NCI-H526 (cell line): ENCODE measurements at regions not wholly inside any gene's neighbourhood (a gene's known extent, or its start where the extent isn't known, plus 50 kb on each side); places are given as distances from the start of the nearest gene placed in this dataset.

ENCODE experiments used
- DNase-seq, 2 experiments: peaks; one replicate each; lab custom pipeline; 2025; lab: John Stamatoyannopoulos, UW

DNA sequence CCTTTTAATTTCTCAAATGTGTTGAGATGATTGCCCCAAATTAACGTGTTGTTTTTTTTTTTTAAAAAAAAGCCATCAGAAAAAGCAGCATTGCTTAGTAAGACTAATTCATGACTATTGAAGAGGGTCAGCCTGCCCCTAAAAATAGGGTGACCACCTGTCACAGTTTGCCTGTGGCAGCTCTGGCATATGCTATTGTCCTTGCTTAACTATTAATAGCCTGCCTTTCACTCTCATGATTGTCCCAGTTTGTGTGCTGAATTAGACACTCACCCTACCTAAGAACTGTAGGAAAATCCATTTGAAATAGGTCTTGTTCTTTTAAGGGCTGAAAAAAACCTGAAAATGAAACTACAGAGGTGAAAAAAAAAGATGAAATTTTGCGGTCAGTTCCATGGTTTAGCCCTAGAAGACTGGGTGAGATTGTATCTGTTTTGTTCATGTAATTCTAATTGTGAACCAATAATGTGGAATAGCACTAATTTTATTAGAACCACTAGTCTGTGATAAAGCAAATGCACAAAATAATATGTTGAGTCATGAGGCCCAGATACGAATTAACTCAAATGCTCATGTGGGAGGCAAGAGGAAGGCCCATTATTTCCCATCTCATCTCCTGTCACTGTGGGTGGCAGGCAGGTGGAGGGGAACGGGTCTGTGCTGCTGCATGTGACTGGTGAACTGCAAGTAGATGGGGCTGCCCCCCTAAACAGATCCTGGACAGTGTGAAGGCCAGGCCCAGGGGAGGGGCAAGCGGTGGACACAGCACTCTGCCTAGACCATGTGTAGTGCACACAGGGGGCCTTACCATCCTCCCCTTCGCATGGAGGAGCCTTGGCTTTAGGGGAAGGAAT lies 265.4 kb upstream of the NFE2L3 start:
- DNase-seq, result peak in 1 of 2 experiments; percentile 50

DNA sequence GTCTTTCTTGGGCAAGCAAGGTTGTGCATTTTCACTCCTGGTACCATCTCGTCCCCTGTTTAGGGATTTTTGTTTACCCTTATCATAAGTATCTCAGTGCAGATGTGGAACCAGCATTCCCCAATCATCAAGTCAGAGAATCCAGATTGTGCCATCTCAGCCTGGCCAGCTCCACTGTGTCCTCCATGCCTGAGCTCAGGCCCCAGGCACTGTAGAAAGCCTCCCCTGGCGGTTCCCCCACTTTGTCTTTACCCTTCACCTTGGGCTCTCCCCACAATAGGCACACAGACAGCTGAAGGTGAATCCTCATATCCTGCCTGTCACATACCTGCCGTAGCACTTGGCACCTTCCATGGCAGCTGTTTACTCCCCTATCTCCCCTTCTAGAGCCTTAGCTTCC lies 264.7 kb upstream of the NFE2L3 start:
- DNase-seq, result no peak

- DNase-seq, result no peak
Observed at GRCh38 chr7:25887795-25888559, 264.0 kb upstream of the NFE2L3 start.

DNA sequence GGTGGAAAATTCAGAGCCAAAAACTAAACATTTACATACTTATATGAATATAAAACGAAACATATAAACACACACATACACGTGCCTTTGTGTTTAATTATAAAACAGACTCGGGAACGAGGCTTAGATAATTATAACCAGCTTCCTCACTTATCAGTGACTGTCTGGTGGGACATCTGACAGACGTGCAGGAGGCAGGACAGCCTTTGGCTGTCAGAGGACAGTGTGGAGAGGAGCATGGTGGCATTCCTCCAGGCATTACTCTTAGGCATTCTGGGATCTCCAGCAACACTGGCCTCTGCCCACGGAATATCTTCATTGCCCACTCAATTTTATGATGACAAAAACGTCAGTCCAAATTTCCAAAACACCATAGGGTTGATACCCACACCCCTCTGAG lies 262.2 kb upstream of the NFE2L3 start:
- peak; percentile 82 to 94 for DNase-seq

- no peak for DNase-seq
Observed at GRCh38 chr7:25891591-25891990, 260.4 kb upstream of the NFE2L3 start.

DNA sequence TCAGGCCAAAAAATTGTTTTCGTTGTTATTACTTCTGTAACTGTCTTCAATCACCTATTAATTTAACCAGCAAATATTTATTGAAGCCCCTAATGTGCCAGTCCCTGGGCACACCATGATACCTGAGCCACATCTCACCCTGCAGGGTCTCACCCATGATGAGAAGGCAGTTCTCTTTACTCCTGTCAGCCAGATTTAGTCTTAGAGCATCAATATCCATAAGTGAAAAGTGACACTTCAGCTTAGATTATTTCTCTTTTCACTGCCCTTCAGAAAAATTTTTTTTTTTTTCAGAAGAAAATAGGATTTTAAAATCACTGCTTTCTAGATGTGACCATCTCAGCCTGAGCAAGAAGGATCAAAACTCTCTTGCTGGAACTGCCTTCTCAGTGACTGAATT lies 258.6 kb upstream of the NFE2L3 start:
- peak in 1 of 2 experiments; percentile 40 for DNase-seq

DNA sequence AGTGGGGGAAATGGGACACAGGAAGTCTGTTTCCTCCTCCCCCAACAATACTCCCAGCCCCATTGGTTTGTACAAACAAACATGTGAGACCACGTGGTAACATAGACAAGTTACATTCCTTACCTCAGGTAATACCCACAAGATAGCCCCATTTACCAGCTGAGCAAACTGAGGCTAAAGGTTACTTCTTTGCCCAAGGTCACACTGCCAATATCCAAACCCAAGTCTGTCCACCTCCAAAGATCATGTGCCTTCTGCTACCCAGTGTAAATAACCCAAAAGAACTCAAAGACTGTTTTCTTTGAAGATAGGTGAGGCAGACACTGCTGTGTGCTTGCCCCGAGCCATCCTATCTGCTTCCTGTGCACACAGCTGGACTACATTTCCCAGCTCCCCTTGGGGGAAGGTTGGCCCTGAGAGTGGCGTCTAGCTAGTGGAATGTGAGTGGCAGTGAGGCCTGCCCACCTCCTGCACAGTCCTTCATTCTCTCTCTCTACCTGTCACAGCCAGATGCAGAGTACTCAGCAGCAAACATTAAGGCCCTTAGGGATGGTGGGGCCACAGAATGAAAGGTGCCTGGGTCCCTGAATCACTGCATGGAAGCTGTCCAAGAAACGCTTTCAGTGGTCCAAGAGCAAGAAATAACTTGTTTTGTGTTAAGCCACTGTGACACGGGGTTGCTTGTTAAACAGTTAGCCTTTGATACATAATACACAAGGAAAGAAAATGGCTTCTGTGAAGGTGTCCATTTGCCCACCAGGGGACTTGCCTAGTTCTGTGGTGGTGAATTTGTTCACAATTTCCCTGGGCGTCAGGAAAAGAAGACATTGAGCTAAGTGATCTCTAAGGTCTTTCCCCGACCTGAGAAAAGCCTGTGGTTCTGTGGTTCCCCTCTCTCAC lies 257.7 kb upstream of the NFE2L3 start:
- peak; percentile 64 to 77 for DNase-seq

GRCh38 chr7:25894902-25895791 lies 256.9 kb upstream of the NFE2L3 start:
- DNase-seq, result peak in 1 of 2 experiments; percentile 84

- DNase-seq, result no peak
Observed at GRCh38 chr7:25895792-25896171, 256.2 kb upstream of the NFE2L3 start.

DNA sequence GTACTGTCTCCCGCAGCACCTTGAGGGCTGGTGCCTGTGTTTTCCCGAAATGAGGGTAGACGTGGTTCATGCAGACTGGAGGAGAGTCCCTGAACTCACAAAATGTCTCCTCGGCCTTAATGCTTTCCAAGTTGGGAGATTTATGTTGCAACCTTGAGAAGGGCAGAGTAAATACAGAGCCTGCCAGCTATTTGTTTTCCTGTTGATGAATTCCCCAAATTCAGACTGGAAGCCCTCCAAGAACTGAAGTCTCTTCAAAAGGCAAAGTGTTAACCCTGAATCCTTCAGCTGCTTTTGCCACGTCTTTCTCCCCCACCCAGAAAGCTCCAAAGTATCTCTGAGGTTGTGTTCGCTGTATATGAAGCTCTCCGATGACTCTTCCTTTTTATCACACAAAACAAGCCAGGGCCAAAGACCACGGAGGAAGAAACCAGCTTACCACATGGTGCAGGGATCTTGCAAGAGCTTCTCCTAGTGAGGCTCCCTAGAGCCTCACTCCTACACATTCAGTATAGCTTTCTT lies 254.7 kb upstream of the NFE2L3 start:
- DNase-seq, result no peak

DNA sequence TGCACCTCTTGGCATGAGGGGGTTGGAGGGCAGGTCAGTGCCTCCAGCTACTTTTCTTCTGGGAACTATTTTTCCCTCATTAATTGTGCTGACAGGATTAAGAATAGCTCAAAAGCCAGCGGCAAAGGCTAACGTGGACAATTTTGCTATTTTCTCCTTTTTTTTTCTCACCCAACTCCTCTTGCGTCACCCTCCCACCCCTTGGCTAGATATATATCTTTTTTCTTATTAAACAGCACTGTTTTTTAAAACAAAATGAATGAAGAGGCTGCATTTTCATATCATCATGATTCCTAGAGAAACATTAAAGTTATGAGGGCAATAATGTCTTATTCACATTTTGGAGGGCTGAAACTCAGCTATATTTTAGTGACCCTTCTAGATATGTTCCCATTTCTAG lies 251.8 kb upstream of the NFE2L3 start:
- no peak for DNase-seq

GRCh38 chr7:25900877-25901276 lies 251.1 kb upstream of the NFE2L3 start:
- DNase-seq, result no peak

- DNase-seq, result no peak
Observed at GRCh38 chr7:25901658-25902057, 250.3 kb upstream of the NFE2L3 start.

- DNase-seq, result no peak
Observed at GRCh38 chr7:25906003-25906402, 246.0 kb upstream of the NFE2L3 start.

DNA sequence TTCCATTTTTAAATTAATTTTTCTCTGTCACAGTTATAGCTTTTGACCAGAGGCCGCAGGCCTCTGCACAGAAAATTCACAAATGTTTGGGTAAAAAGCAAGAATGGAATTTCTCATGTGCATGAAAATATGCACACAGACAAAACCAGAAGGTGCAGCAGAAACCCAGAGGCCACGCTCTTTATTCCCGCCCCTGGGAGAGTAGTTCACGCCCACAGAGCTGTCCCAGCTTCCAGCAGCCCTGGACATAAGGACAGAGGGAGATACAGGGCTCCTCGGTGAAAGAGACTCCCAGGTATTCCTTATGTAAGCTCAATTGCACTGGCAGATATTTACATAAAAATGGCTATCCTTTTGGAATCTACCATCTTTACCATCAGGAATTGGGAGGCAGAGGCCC lies 245.2 kb upstream of the NFE2L3 start:
- no peak for DNase-seq

DNA sequence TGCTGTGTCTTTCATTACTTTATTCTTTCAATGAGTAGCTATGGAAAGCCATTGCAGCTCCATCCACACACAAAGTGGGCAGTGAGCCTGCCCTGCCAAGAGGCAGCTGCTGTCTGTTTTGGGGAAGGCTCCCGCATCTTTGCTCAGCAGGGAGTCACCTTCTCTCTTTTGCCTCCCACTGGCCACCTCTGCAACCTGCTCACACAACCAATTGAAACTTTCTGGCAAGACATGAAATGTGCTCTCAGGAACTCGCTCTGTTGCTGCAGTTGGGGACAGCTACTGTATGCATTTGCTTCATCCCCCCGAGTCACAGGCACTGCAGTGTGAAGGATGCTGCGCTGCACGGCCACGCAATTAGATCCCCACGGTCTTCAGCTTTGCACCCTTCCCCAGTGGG lies 244.8 kb upstream of the NFE2L3 start:
- DNase-seq, result no peak

DNA sequence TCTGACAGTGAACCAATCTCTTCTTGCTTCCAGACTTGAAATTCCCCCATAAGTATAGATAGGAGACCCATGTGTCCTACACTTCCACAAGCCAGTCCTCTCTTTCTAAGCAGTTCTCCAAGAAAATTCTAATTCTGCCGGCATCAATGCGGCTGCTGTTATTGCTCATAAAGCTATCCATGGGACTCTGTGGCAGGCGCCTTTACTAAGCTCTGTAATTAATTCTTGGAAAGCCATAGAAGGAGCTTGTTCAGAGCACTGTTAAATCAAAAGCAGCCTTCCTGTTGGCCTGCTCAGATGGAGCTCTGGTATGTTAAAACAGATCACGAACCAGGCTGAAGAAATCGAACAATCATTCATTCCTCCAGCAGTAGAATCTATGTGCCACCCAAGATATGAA lies 244.3 kb upstream of the NFE2L3 start:
- no peak for DNase-seq

DNA sequence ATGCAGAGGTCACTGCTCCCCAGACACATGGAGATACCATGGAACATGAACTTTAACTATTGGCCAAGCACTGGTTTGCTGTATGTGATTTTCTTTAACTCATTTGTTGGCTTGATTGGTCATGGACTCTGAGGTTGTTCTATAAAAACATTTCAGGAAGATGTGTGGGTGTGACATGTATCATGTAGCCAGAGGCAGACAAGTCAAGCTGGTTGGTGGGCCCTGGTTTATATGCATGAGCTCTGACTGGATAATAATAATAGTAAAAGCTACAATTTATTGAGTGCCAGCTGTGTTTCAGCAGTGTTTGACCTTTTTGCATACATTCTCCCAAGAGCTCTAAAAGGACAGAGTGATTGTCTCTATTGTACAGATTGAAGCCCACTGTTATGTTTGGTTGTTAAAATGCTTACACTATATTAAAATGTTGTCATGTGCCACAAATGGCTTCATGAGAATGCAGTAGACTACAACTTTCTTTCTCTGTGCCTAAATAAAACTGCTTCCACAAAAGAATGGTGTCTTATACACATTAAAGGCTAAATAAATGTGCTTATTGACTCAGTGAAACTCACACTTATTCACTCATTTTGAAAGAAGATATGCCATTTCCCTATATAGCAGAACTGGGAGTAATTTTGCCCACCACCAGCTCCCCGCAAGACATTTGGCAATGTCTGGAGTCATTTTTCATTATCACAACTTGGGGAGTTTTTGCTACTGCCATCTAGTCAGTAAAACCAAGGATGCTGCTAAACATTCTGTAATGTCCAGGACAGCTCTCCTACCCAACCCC lies 243.6 kb upstream of the NFE2L3 start:
- no peak for DNase-seq

DNA sequence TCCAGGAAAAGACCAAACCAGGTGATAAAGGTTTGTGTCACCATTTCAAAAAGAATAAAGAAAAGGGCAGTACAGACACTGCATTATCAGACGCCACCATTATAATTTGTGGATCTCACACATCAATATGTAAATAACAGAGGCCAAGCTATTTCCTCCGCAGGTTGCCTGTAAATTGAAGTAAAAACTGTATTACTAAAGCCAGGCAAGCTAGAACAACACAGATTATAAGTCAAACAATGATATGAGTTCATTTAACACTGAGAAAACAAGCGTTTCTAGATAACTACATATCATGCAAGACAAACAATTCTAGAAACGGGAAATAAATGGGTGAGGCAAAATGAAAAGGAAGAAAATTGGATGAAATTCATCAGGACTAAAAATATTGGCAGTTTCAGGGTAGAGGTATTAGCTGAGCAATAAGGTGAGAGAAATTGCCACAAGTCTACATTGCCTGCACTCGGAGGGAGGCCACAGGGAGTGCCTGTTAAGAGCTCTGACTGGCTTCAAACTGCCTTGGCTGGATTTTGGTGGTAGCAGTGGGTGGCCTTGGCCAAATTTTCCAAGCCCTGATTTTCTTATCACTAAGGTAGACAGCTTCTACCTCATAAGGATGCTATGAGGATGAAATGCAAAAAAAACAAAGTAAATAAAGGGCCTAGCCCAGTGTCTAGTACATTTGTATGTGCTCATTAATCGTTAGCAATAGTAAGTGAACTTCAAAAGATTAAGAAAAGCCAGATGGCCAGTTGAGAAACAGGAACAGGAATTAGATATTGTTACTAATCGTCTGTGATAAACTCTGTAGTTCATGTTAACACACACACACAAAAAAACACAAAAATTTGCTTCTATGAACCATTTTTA lies 240.0 kb upstream of the NFE2L3 start:
- DNase-seq, result no peak
